NCI-H2107 (cell line): ENCODE measurements at regions not wholly inside any gene's neighbourhood (a gene's known extent, or its start where the extent isn't known, plus 50 kb on each side); places are given as distances from the start of the nearest gene placed in this dataset.

Experiments used
- DNase-seq: peaks from one replicate; lab custom pipeline; 2025; lab: John Stamatoyannopoulos, UW

- DNase-seq = no peak
Observed at GRCh38 chr5:125325488-125326149, 579.2 kb upstream of the ZNF608 start.

DNA sequence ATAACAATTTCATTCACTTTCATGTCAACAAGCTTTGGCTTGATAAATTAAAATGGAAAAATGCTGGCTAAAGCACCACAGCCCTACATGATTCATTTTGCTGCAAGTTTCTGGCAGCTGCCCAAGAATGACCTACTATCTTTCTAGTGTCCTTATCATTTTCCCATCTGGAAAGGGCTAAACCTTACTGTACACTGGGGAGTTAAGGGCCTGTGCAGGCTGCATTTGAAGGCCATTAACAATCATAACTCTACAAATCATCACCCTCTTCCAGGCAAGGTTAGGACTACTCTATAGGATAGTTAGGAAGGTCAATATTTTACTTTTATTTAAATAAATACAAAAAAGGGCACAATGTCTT, 579.7 kb upstream of the ZNF608 start:
- no peak for DNase-seq

- no peak for DNase-seq
Observed at GRCh38 chr5:125327676-125328075, 581.2 kb upstream of the ZNF608 start.

DNA sequence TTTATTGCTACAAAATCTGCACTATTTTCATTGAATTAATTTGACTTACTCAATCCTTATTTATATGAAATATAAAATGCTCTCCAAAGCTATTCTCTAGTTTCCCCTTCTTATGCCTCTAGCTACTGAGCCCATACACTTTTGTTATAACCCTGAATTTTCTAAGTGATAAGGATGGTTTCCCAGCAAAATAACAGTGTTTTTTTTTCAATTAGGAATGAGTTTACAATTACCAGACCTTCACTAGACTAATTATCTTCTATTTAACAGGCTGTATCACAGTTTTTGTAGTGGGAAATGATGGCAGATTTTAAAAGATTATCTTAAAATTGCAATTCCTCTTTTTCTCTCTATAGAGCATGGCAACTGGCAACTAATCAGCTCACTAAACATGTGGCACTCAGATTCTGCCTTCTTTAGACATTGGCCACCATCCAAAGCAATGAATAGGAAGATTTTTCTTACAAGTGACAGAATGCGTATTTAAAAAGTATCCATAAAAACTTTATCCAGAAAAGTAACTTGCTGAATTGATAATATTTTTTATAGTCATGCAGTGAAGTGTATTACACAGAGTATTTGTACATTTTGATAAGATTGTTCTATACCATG, 585.7 kb upstream of the ZNF608 start:
- DNase-seq = no peak

DNA sequence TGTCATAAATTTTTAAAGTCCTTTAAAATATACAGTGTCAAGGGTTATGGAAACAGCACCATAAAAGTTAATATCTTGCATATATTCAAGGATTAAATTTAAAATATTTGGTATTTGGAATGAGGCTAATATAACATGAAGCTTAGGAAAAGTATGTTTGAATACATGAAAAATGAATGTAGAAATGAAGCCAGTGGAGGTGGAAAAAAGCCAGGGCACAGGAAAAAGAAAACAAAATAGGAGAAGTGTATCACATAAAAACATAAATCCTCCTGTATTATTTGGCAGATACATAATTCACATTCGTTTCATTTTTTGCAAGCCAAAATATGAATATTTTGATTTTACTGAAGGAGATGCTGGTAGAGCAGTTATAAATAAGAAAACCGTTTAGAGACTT, 587.0 kb upstream of the ZNF608 start:
- no peak for DNase-seq

- no peak for DNase-seq
Observed at GRCh38 chr5:125336401-125336800, 590.0 kb upstream of the ZNF608 start.

GRCh38 chr5:125337294-125337693, 590.9 kb upstream of the ZNF608 start:
- no peak for DNase-seq

GRCh38 chr5:125338440-125339174, 592.2 kb upstream of the ZNF608 start:
- no peak for DNase-seq

- DNase-seq = no peak
Observed at GRCh38 chr5:125341436-125341835, 595.0 kb upstream of the ZNF608 start.

DNA sequence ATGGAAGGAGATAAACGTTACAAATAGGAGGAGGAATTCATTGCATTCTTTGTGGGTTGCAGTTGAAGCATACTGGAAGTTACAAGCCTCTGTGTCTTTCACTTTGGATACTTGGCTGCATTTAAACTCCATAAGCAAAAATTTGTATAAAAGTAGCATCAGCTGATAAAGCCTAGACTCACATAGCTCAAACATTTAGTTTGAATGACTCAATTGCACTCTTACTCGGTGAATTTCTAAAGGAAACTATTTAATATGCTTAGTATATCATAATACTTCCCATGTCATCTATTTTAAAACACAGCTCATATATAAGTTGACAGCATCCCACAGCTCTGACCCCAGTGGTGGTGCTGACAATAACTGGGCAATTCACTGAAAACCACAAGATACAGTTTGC, 596.6 kb upstream of the ZNF608 start:
- no peak for DNase-seq

DNA sequence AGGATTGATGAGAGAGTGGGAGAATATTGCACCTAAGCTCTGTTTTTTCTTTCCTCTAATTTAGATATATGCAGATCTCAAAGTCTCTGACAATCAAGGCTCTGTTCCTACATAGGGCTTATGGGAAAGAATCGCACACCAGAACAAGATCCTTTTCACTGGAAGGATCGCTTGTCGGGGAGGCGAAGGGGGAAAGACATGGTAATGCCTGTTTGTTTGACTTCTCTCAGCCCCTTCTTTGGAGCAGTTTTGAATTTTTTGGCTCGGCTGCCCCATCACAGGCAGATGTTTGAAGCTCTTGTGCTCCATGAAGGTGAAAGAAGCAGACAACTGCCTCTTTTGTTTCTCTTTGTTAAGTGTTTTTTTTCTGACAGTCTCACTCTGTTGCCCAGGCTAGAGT, 599.9 kb upstream of the ZNF608 start:
- DNase-seq = no peak

- no peak for DNase-seq
Observed at GRCh38 chr5:125348221-125348692, 601.8 kb upstream of the ZNF608 start.

GRCh38 chr5:125348936-125349831, 602.7 kb upstream of the ZNF608 start:
- no peak for DNase-seq

DNA sequence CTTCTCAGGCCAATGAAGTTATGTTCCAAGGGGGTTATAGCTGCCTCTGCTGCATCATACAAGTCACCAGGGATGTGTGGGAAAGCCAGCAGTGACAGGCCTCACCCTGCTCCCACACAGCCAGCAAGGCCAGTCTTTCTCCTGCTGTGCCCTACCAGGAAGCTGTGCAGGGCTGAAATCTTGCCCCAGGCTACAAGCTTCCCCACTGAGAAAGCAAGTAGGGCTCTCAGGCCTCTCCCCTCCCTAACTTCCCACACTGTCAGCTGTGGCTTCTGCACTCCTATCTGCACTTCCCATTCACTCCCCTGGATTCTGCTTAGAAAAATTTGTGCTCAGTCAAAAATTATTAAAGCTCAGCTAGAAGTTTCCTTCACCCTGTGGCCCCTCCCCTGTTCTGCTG, 611.2 kb upstream of the ZNF608 start:
- DNase-seq = no peak

GRCh38 chr5:125365747-125366146, 619.3 kb upstream of the ZNF608 start:
- no peak for DNase-seq

- DNase-seq = no peak
Observed at GRCh38 chr5:125367702-125368101, 621.3 kb upstream of the ZNF608 start.

GRCh38 chr5:125370461-125371205, 624.2 kb upstream of the ZNF608 start:
- DNase-seq = no peak

- DNase-seq = no peak
Observed at GRCh38 chr5:125372694-125373631, 626.5 kb upstream of the ZNF608 start.

- no peak for DNase-seq
Observed at GRCh38 chr5:125375143-125375542, 628.7 kb upstream of the ZNF608 start.

- DNase-seq = no peak
Observed at GRCh38 chr5:125376059-125376641, 629.7 kb upstream of the ZNF608 start.
